22Rv1 (cell line): ENCODE measurements at regions not wholly inside any gene's neighbourhood (a gene's known extent, or its start where the extent isn't known, plus 50 kb on each side); places are given as distances from the start of the nearest gene placed in this dataset.

Experiments used
- CTCF ChIP-seq: fragments of 450-650 bp; IDR thresholded peaks from 2 replicates; pipeline ENCODE4 v1.5.1; 2017; ENCODE audit warnings: mild to moderate bottlenecking
- ZFX ChIP-seq: fragments of 450-650 bp; IDR thresholded peaks from 2 replicates; pipeline ENCODE4 v1.6.1; 2017; ENCODE audit warnings: antibody characterized with exemption, borderline replicate concordance

GRCh38 chr13:106405731-106406130, 129.7 kb downstream of the EFNB2 start:
- TF ChIP-seq CTCF (no peak), ZFX (no peak)
